K562 (cell line): ENCODE measurements at regions not wholly inside any gene's neighbourhood (a gene's known extent, or its start where the extent isn't known, plus 50 kb on each side); places are given as distances from the start of the nearest gene placed in this dataset.

Source experiments
- ATAC-seq: fragments of 200-7000 bp; cut with Tn5 transposase; 3 replicates; pipeline ENCODE4 v1.9.1; 2020; ENCODE audit warnings: moderate library complexity
- BruUV-seq: library from RNA; stranded (reverse); fragments of 400-500 nt; replicated peaks from 2 replicates; lab custom pipeline; 2021; lab: Mats Ljungman, UMichigan
- CTCF ChIA-PET: fragments of 300-600 bp; formaldehyde crosslinking; extraction: SDS; loops from one replicate; lab custom pipeline; 2021; ENCODE audit warnings: low intra/inter-chr PET ratio; lab: Yijun Ruan, JAX
- POLR2A ChIA-PET: fragments of 300-600, 350-650 bp; sonication (Branson Sonifier 250); formaldehyde crosslinking; extraction: SDS; loops from one replicate; lab custom pipeline; 2021; ENCODE audit warnings: antibody characterized with exemption, inconsistent platforms; lab: Yijun Ruan, JAX
- DNase-seq, 4 experiments: peaks; one replicate each; pipeline versions ENCODE4 v3.0.0 to v3.0.0-alpha.2; 2011 to 2018; ENCODE audit warnings: low spot score in 3 of 4, mixed read lengths in 3 of 4; ENCODE audit errors: extremely low read depth in 1 of 4
- FAIRE-seq: peaks from 2 replicates; lab custom pipeline; 2011; peaks lifted over from hg19 to GRCh38; lab: Jason Lieb, UNC
- H2AFZ ChIP-seq: 2 replicates; pipeline ENCODE4 v1.6.0; 2011; ENCODE audit warnings: low read depth, low read length, control low read depth, inconsistent platforms
- H3K27ac ChIP-seq: fragments of 200-600 bp; 3 replicates; pipeline ENCODE4 v1.8.0; 2011; ENCODE audit warnings: low read depth, mild to moderate bottlenecking, control low read depth, inconsistent platforms, low read length, moderate library complexity, mixed read lengths; ENCODE audit errors: extremely low read depth
- H3K27me3 ChIP-seq, 2 experiments: fragments of 300-600 bp in 1 of 2; 2 replicates in 1 of 2; 3 replicates in 1 of 2; pipeline versions ENCODE4 v1.6.0 to v1.8.0; 2011; ENCODE audit warnings: inconsistent platforms in 2 of 2, low read length in 2 of 2, mild to moderate bottlenecking in 1 of 2, mixed read lengths in 1 of 2, moderate library complexity in 1 of 2; ENCODE audit not compliant: control insufficient read depth in 2 of 2, insufficient read depth in 2 of 2
- H3K36me3 ChIP-seq: fragments of 300-600 bp; 3 replicates; pipeline ENCODE4 v1.8.0; 2011; ENCODE audit warnings: mild to moderate bottlenecking, low read length, inconsistent platforms; ENCODE audit not compliant: control insufficient read depth, insufficient read depth
- H3K4me1 ChIP-seq, 2 experiments: fragments of 200-600 bp in 1 of 2; replicated peaks in 1 of 2; 2 replicates in 1 of 2; 3 replicates in 1 of 2; pipeline versions ENCODE4 v1.5.1 to v1.8.0; 2011; ENCODE audit warnings: inconsistent platforms in 2 of 2, low read length in 2 of 2, mild to moderate bottlenecking in 1 of 2, mixed read lengths in 1 of 2, moderate library complexity in 1 of 2; ENCODE audit not compliant: control insufficient read depth in 2 of 2, insufficient read depth in 2 of 2
- H3K4me2 ChIP-seq: 2 replicates; pipeline ENCODE4 v1.6.1; 2011; ENCODE audit warnings: low read length, control low read depth, inconsistent platforms, mixed read lengths; ENCODE audit not compliant: insufficient read depth
- H3K4me3 ChIP-seq: fragments of 200-600 bp; sonication (generic), shearing (Covaris generic); 2 replicates; pipeline ENCODE4 v1.5.1; 2016; ENCODE audit warnings: control low read depth, inconsistent platforms
- H3K79me2 ChIP-seq: fragments of 200-600 bp; 3 replicates; pipeline ENCODE4 v1.8.0; 2011; ENCODE audit warnings: low read length, inconsistent platforms; ENCODE audit not compliant: control insufficient read depth, insufficient read depth
- H3K9ac ChIP-seq, 2 experiments: 2 replicates each; pipeline versions ENCODE4 v1.6.0 to v1.6.1; 2011; ENCODE audit warnings: low read depth in 2 of 2, low read length in 2 of 2, control low read depth in 1 of 2, inconsistent platforms in 1 of 2, mild to moderate bottlenecking in 1 of 2, mixed read lengths in 1 of 2; ENCODE audit not compliant: insufficient read depth in 1 of 2
- H3K9me1 ChIP-seq: one replicate; pipeline ENCODE4 v1.6.0; 2011; ENCODE audit warnings: inconsistent platforms, mild to moderate bottlenecking, low read length, moderate library complexity; ENCODE audit not compliant: control insufficient read depth, insufficient read depth
- H3K9me3 ChIP-seq: replicated peaks from 2 replicates; pipeline ENCODE4 v1.5.1; 2011; ENCODE audit warnings: low read depth, low read length, inconsistent platforms; ENCODE audit not compliant: control insufficient read depth, insufficient read depth
- H4K20me1 ChIP-seq: replicated peaks from 2 replicates; pipeline ENCODE4 v1.6.1; 2011; ENCODE audit warnings: low read length, inconsistent platforms, mixed read lengths; ENCODE audit not compliant: control insufficient read depth, insufficient read depth
- ESRRA ChIP-seq: fragments of 450-650 bp; IDR thresholded peaks from 2 replicates; pipeline ENCODE4 v1.6.1; 2014; ENCODE audit warnings: low read depth, mild to moderate bottlenecking, moderate library complexity, borderline replicate concordance
- NCOA6 ChIP-seq: fragments of 450-650 bp; IDR thresholded peaks from 2 replicates; pipeline ENCODE4 v1.6.1; 2017; ENCODE audit warnings: mild to moderate bottlenecking
- PTRF ChIP-seq: fragments of 450-650 bp; IDR thresholded peaks from 2 replicates; pipeline ENCODE4 v1.6.1; 2016; ENCODE audit warnings: mild to moderate bottlenecking, missing genetic modification characterization, missing compliant biosample characterization
- SNIP1 ChIP-seq: fragments of 450-650 bp; IDR thresholded peaks from 2 replicates; pipeline ENCODE4 v1.7.1; 2017; ENCODE audit warnings: low read depth, mild to moderate bottlenecking
- SRSF7 ChIP-seq: fragments of 200-400 bp; formaldehyde crosslinking; optimal IDR thresholded peaks from 2 replicates; pipeline ENCODE3; 2017; ENCODE audit warnings: mild to moderate bottlenecking, low read depth, low read length
- STAT5B ChIP-seq: fragments of 250-450 bp; sonication (Bioruptor Pico); IDR thresholded peaks from 2 replicates; pipeline ENCODE4 v1.8.0; 2021; ENCODE audit warnings: mild to moderate bottlenecking, inconsistent platforms
- TAF9B ChIP-seq: fragments of 450-650 bp; IDR thresholded peaks from 2 replicates; pipeline ENCODE4 v1.6.1; 2018; ENCODE audit warnings: mild to moderate bottlenecking; ENCODE audit not compliant: partially characterized antibody
- TEAD4 ChIP-seq, 2 experiments: sonication (generic) in 1 of 2; formaldehyde crosslinking in 1 of 2; IDR thresholded peaks; 2 replicates each; pipeline versions ENCODE4 v1.6.1 to v1.8.0; 2012 to 2022; ENCODE audit warnings: borderline replicate concordance in 1 of 2, inconsistent platforms in 1 of 2, low read length in 1 of 2, mild to moderate bottlenecking in 1 of 2, missing genetic modification reagents in 1 of 2
- WHSC1 ChIP-seq: IDR thresholded peaks from one replicate; pipeline ENCODE4 v1.6.1; 2012; ENCODE audit warnings: low read length, control low read depth, inconsistent platforms
- ZNF639 ChIP-seq, 2 experiments: fragments of 200-800 bp in 1 of 2; sonication (Bioruptor generic) in 1 of 2; sonication (generic) in 1 of 2; formaldehyde crosslinking in 1 of 2; IDR thresholded peaks in 1 of 2; conservative IDR thresholded peaks in 1 of 2; 2 replicates each; pipeline versions ENCODE4 v1.5.0 to v1.6.1; 2016 to 2020; ENCODE audit warnings: missing compliant biosample characterization in 1 of 2, missing genetic modification characterization in 1 of 2, missing genetic modification reagents in 1 of 2
- in situ Hi-C: fragments of 300-500 bp; cut with MboI; formaldehyde crosslinking; loops from 4 replicates; pipeline ENCODE4 v1.15.0; 2018; ENCODE audit warnings: inconsistent platforms, mixed read lengths
- intact Hi-C: fragments of 100-400 bp; cut with micrococcal nuclease; formaldehyde crosslinking; loops from 2 replicates; pipeline ENCODE4 v1.14.2; 2022
- TF ChIP-seq, protein P1 (sequence below): sonication (generic); formaldehyde crosslinking; IDR thresholded peaks from 2 replicates; pipeline ENCODE4 v1.8.0; 2022; ENCODE audit warnings: missing genetic modification reagents, mild to moderate bottlenecking, moderate library complexity, borderline replicate concordance
- TF ChIP-seq, protein P2 (sequence below): fragments of 450-650 bp; IDR thresholded peaks from 2 replicates; pipeline ENCODE4 v1.6.1; 2017; ENCODE audit warnings: antibody characterized with exemption, mild to moderate bottlenecking
- TF ChIP-seq, protein P3 (sequence below): fragments of 200-800 bp; sonication (Bioruptor generic); IDR thresholded peaks from 2 replicates; pipeline ENCODE4 v1.6.1; 2017; ENCODE audit warnings: missing genetic modification characterization, missing compliant biosample characterization

DNA sequence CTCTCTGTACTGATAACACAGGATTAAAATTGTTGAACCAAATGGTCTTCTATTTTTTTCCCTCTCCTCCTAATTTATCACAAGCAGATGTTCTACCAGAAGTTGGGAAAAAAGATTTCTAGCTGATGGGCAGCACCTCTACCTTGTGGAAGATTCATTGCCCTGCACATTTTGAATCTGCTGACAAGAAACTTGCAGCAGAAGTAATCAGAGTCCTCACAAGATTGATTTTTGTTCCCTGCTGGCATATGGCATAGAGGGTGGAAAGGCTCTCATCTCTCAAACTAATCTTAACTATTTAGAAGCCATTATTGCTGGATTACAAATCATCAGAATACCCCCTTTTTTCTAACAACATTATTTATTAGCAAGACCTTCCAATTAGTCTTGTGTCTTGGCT, 148.9 kb upstream of the MEIS2 start:
- FAIRE-seq: no peak
- in situ Hi-C loops: no loop called here
- TF ChIP-seq STAT5B: no peak
- no peak for TF ChIP-seq SRSF7
- TF ChIP-seq ZNF639 (CRISPR knock-in tag; conservative IDR thresholded peaks at IDR 0.05 in 1 of 2, IDR thresholded peaks at IDR 0.05 in 1 of 2): no peak
- TF ChIP-seq PTRF (tag): no peak
- TF ChIP-seq, protein P1, sequence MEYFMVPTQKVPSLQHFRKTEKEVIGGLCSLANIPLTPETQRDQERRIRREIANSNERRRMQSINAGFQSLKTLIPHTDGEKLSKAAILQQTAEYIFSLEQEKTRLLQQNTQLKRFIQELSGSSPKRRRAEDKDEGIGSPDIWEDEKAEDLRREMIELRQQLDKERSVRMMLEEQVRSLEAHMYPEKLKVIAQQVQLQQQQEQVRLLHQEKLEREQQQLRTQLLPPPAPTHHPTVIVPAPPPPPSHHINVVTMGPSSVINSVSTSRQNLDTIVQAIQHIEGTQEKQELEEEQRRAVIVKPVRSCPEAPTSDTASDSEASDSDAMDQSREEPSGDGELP: no peak
- no peak for TF ChIP-seq TEAD4 (IDR thresholded peaks at IDR 0.05; ENCODE audit: low read length)
- TF ChIP-seq TEAD4 (CRISPR knock-in tag; IDR thresholded peaks at IDR 0.05; ENCODE audit: borderline replicate concordance): no peak
- TF ChIP-seq, protein P2, sequence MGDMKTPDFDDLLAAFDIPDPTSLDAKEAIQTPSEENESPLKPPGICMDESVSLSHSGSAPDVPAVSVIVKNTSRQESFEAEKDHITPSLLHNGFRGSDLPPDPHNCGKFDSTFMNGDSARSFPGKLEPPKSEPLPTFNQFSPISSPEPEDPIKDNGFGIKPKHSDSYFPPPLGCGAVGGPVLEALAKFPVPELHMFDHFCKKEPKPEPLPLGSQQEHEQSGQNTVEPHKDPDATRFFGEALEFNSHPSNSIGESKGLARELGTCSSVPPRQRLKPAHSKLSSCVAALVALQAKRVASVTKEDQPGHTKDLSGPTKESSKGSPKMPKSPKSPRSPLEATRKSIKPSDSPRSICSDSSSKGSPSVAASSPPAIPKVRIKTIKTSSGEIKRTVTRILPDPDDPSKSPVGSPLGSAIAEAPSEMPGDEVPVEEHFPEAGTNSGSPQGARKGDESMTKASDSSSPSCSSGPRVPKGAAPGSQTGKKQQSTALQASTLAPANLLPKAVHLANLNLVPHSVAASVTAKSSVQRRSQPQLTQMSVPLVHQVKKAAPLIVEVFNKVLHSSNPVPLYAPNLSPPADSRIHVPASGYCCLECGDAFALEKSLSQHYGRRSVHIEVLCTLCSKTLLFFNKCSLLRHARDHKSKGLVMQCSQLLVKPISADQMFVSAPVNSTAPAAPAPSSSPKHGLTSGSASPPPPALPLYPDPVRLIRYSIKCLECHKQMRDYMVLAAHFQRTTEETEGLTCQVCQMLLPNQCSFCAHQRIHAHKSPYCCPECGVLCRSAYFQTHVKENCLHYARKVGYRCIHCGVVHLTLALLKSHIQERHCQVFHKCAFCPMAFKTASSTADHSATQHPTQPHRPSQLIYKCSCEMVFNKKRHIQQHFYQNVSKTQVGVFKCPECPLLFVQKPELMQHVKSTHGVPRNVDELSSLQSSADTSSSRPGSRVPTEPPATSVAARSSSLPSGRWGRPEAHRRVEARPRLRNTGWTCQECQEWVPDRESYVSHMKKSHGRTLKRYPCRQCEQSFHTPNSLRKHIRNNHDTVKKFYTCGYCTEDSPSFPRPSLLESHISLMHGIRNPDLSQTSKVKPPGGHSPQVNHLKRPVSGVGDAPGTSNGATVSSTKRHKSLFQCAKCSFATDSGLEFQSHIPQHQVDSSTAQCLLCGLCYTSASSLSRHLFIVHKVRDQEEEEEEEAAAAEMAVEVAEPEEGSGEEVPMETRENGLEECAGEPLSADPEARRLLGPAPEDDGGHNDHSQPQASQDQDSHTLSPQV: no peak
- no peak for TF ChIP-seq TAF9B
- TF ChIP-seq ESRRA: no peak
- TF ChIP-seq WHSC1: no peak
- TF ChIP-seq NCOA6: no peak
- no peak for TF ChIP-seq SNIP1
- TF ChIP-seq, protein P3, sequence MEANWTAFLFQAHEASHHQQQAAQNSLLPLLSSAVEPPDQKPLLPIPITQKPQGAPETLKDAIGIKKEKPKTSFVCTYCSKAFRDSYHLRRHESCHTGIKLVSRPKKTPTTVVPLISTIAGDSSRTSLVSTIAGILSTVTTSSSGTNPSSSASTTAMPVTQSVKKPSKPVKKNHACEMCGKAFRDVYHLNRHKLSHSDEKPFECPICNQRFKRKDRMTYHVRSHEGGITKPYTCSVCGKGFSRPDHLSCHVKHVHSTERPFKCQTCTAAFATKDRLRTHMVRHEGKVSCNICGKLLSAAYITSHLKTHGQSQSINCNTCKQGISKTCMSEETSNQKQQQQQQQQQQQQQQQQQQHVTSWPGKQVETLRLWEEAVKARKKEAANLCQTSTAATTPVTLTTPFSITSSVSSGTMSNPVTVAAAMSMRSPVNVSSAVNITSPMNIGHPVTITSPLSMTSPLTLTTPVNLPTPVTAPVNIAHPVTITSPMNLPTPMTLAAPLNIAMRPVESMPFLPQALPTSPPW: no peak

More for the DNA sequence above, 148.9 kb upstream of the MEIS2 start:
- no peaks in the 10 kb centered on the region for H3K79me2 ChIP-seq
- H3K36me3 ChIP-seq: no peaks in the 10 kb centered on the region
- ChIA-PET POLR2A (no interaction called here), CTCF (no interaction called here)
- no peaks in the 10 kb centered on the region for H3K9me3 ChIP-seq
- no peak overlapping the region for H3K4me2 ChIP-seq
- DNase-seq (no peak), ATAC-seq (no peak)
- no peaks in the 10 kb centered on the region for H4K20me1 ChIP-seq
- H3K9ac ChIP-seq: no peak overlapping the region
- no peak overlapping the region for H2AFZ ChIP-seq
- H3K27ac ChIP-seq: no peak overlapping the region
- H3K4me1 ChIP-seq: no peaks in the 10 kb centered on the region
- no peaks in the 10 kb centered on the region for H3K9me1 ChIP-seq
- no TSS peak for BruUV-seq
- no peak overlapping the region for H3K4me3 ChIP-seq
- no peaks in the 10 kb centered on the region for H3K27me3 ChIP-seq
- intact Hi-C loops: no loop called here
